K562 (cell line): ENCODE measurements at regions not wholly inside any gene's neighbourhood (a gene's known extent, or its start where the extent isn't known, plus 50 kb on each side); places are given as distances from the start of the nearest gene placed in this dataset.

Experiments used
- BRF1 ChIP-seq: IDR thresholded peaks from 3 replicates; pipeline ENCODE4 v1.6.1; 2011; ENCODE audit warnings: borderline replicate concordance, mild to moderate bottlenecking; ENCODE audit not compliant: insufficient read length; ENCODE audit errors: extremely low read depth
- CTCF ChIP-seq, 3 experiments: IDR thresholded peaks in 2 of 3; conservative IDR thresholded peaks in 1 of 3; 2 replicates each; pipeline ENCODE4 v1.5.1; 2011 to 2012; ENCODE audit warnings: low read length in 3 of 3, mild to moderate bottlenecking in 3 of 3, control low read depth in 2 of 3, improper control_type of control experiment in 1 of 3, inconsistent platforms in 1 of 3, low read depth in 1 of 3, mixed read lengths in 1 of 3, moderate library complexity in 1 of 3; ENCODE audit not compliant: insufficient read depth in 2 of 3
- CTCFL ChIP-seq: IDR thresholded peaks from 2 replicates; pipeline ENCODE4 v1.6.1; 2011; ENCODE audit warnings: borderline replicate concordance, low read depth, mild to moderate bottlenecking, moderate library complexity, low read length; ENCODE audit not compliant: insufficient read depth, poor library complexity, severe bottlenecking
- ELK3 ChIP-seq: fragments of 450-650 bp; formaldehyde crosslinking; IDR thresholded peaks from 2 replicates; pipeline ENCODE4 v1.4.0; 2020; ENCODE audit warnings: mild to moderate bottlenecking
- ESRRB ChIP-seq: fragments of 250-450 bp; sonication (Bioruptor Pico); IDR thresholded peaks from 2 replicates; pipeline ENCODE4 v1.5.0; 2020; ENCODE audit warnings: mild to moderate bottlenecking, moderate library complexity, borderline replicate concordance
- ETV1 ChIP-seq: fragments of 450-650 bp; conservative IDR thresholded peaks from 2 replicates; pipeline ENCODE4 v1.6.1; 2016; ENCODE audit warnings: missing genetic modification characterization, control low read depth, low read depth, missing compliant biosample characterization
- GTF2A2 ChIP-seq: IDR thresholded peaks from 2 replicates; pipeline ENCODE4 v1.6.1; 2016; ENCODE audit warnings: mild to moderate bottlenecking, missing genetic modification characterization, missing compliant biosample characterization
- HDAC3 ChIP-seq: fragments of 450-650 bp; IDR thresholded peaks from 2 replicates; pipeline ENCODE4 v1.6.1; 2018; ENCODE audit warnings: borderline replicate concordance, mild to moderate bottlenecking, moderate library complexity; ENCODE audit not compliant: partially characterized antibody
- HLTF ChIP-seq: fragments of 450-650 bp; IDR thresholded peaks from 2 replicates; pipeline ENCODE4 v1.6.1; 2016
- HNRNPK ChIP-seq: fragments of 200-400 bp; formaldehyde crosslinking; IDR thresholded peaks from one replicate; pipeline ENCODE4 v1.6.1; 2018; ENCODE audit warnings: mild to moderate bottlenecking, low read depth, low read length; ENCODE audit not compliant: poor library complexity, severe bottlenecking
- HNRNPUL1 ChIP-seq: fragments of 200-400 bp; formaldehyde crosslinking; IDR thresholded peaks from 2 replicates; pipeline ENCODE4 v1.6.1; 2017; ENCODE audit warnings: low read length
- HSF4 ChIP-seq: fragments of 250-450 bp; sonication (Bioruptor Pico); IDR thresholded peaks from 2 replicates; pipeline ENCODE4 v2.1.2; 2022; ENCODE audit warnings: mild to moderate bottlenecking, moderate library complexity, borderline replicate concordance
- NR3C1 ChIP-seq: sonication (generic); formaldehyde crosslinking; IDR thresholded peaks from 2 replicates; pipeline ENCODE4 v1.8.1; 2022; ENCODE audit warnings: missing genetic modification reagents
- NR4A1 ChIP-seq, 2 experiments: fragments of 250-450 bp in 1 of 2; fragments of 450-650 bp in 1 of 2; sonication (Bioruptor Pico) in 1 of 2; IDR thresholded peaks; 2 replicates each; pipeline versions ENCODE4 v1.4.0 to v1.6.1; 2016 to 2020; ENCODE audit warnings: mild to moderate bottlenecking in 2 of 2, missing compliant biosample characterization in 1 of 2, missing genetic modification characterization in 1 of 2, moderate library complexity in 1 of 2
- PHF21A ChIP-seq: fragments of 450-650 bp; IDR thresholded peaks from 2 replicates; pipeline ENCODE4 v1.6.1; 2017; ENCODE audit warnings: low read depth, borderline replicate concordance
- PHF8 ChIP-seq: fragments of 200-600 bp; sonication (generic); IDR thresholded peaks from 2 replicates; pipeline ENCODE4 v1.6.1; 2012; ENCODE audit warnings: mixed run types, mild to moderate bottlenecking, inconsistent platforms, low read length, moderate library complexity, borderline replicate concordance
- TARDBP ChIP-seq: fragments of 450-650 bp; IDR thresholded peaks from 2 replicates; pipeline ENCODE4 v1.6.1; 2016
- U2AF2 ChIP-seq: fragments of 200-400 bp; formaldehyde crosslinking; optimal IDR thresholded peaks from 2 replicates; pipeline ENCODE3; 2017; ENCODE audit warnings: low read depth, mild to moderate bottlenecking, low read length
- ZBTB8A ChIP-seq: fragments of 450-650 bp; IDR thresholded peaks from 2 replicates; pipeline ENCODE4 v1.6.1; 2018; ENCODE audit warnings: mild to moderate bottlenecking, moderate library complexity; ENCODE audit not compliant: partially characterized antibody
- ZNF134 ChIP-seq: fragments of 250-450 bp; sonication (Bioruptor Pico); conservative IDR thresholded peaks from 2 replicates; pipeline ENCODE4 v1.4.0; 2020
- ZNF217 ChIP-seq: sonication (generic); formaldehyde crosslinking; IDR thresholded peaks from 2 replicates; pipeline ENCODE4 v1.8.0; 2022; ENCODE audit warnings: mild to moderate bottlenecking, missing genetic modification reagents
- ZNF277 ChIP-seq: fragments of 250-450 bp; sonication (Bioruptor Pico); IDR thresholded peaks from 2 replicates; pipeline ENCODE4 v1.8.0; 2022; ENCODE audit warnings: inconsistent platforms, mild to moderate bottlenecking, moderate library complexity, borderline replicate concordance
- ZNF316 ChIP-seq: fragments of 450-650 bp; IDR thresholded peaks from 2 replicates; pipeline ENCODE4 v1.6.1; 2016
- ZNF354B ChIP-seq: fragments of 250-450 bp; sonication (Bioruptor Pico); IDR thresholded peaks from 2 replicates; pipeline ENCODE4 v1.4.0; 2020
- ZNF780A ChIP-seq: fragments of 250-450 bp; sonication (Bioruptor Pico); IDR thresholded peaks from 2 replicates; pipeline ENCODE4 v1.5.0; 2021; ENCODE audit warnings: mild to moderate bottlenecking

GRCh38 chr16:65769055-65769465 is 597.4 kb upstream of the CDH5 start (continued):
- no peak for TF ChIP-seq HNRNPUL1
- 0 out of 2 replicates have a peak, but pooled peaks have one; percentile 77 for TF ChIP-seq HLTF
- TF ChIP-seq CTCF (IDR thresholded peaks at IDR 0.05 in 2 of 3, conservative IDR thresholded peaks at IDR 0.05 in 1 of 3; ENCODE audit: insufficient read depth in 2 of 3, low read depth in 1 of 3, low read length in 3 of 3), result no peak
- no peak for TF ChIP-seq ZNF217 (CRISPR knock-in tag)
- TF ChIP-seq ZNF134 (CRISPR knock-in tag), result peak; percentile 96
- TF ChIP-seq HNRNPK, result no peak
- peak; percentile 75 for TF ChIP-seq HDAC3
- no peak for TF ChIP-seq CTCFL
- no peak for TF ChIP-seq NR3C1 (CRISPR knock-in tag)
- TF ChIP-seq ZNF780A (CRISPR knock-in tag), result peak; percentile 99
- TF ChIP-seq PHF21A, result no peak
- TF ChIP-seq ZNF354B (CRISPR knock-in tag), result peak; percentile 100
- TF ChIP-seq U2AF2, result no peak
- peak; percentile 100 for TF ChIP-seq NR4A1 (CRISPR knock-in tag; IDR thresholded peaks at IDR 0.05)
- TF ChIP-seq NR4A1 (tag; IDR thresholded peaks at IDR 0.05), result peak; percentile 100
- TF ChIP-seq PHF8, result no peak
- TF ChIP-seq ELK3 (CRISPR knock-in tag), result peak; percentile 100
- TF ChIP-seq TARDBP, result peak; percentile 77; the same call in 1 of the 2 replicates
- peak; percentile 97 for TF ChIP-seq ESRRB (CRISPR knock-in tag)
- no peak for TF ChIP-seq ZNF277 (CRISPR knock-in tag)
- no peak for TF ChIP-seq ZBTB8A
- TF ChIP-seq ZNF316, result peak; percentile 55
- peak; percentile 99 for TF ChIP-seq HSF4 (CRISPR knock-in tag)
- no peak for TF ChIP-seq BRF1
- peak; percentile 98 for TF ChIP-seq GTF2A2 (tag)
- TF ChIP-seq ETV1 (tag), result peak; percentile 95
